Omental fat pad (tissue), 3 donors: ENCODE measurements at regions not wholly inside any gene's neighbourhood (a gene's known extent, or its start where the extent isn't known, plus 50 kb on each side); places are given as distances from the start of the nearest gene placed in this dataset.

Source experiments
- ATAC-seq: fragments of 150-250 bp; one replicate; pipeline ENCODE4 v1.9.1; 2016; ENCODE audit warnings: mild to moderate bottlenecking, moderate library complexity; ENCODE audit not compliant: low FRiP score
- DNase-seq: peaks from one replicate; pipeline ENCODE4 v3.0.0-alpha.2; 2019; ENCODE audit warnings: low spot score
- CTCF ChIP-seq, 3 donors: fragments of 450-650 bp; IDR thresholded peaks; one replicate each; pipeline ENCODE4 v1.5.1; 2016 to 2017; ENCODE audit warnings: antibody characterized with exemption in 3 of 3, mild to moderate bottlenecking in 3 of 3, moderate library complexity in 2 of 3

- no peak for TF ChIP-seq CTCF (IDR thresholded peaks at IDR 0.05)
- no peak for DNase-seq
- no peak for ATAC-seq
Measured at GRCh38 chr17:33892717-33893591, 362.1 kb upstream of the CCL2 start.

GRCh38 chr17:33895491-33895890 is 359.6 kb upstream of the CCL2 start:
- DNase-seq (no peak), ATAC-seq (no peak)
- TF ChIP-seq CTCF (IDR thresholded peaks at IDR 0.05), result no peak

DNA sequence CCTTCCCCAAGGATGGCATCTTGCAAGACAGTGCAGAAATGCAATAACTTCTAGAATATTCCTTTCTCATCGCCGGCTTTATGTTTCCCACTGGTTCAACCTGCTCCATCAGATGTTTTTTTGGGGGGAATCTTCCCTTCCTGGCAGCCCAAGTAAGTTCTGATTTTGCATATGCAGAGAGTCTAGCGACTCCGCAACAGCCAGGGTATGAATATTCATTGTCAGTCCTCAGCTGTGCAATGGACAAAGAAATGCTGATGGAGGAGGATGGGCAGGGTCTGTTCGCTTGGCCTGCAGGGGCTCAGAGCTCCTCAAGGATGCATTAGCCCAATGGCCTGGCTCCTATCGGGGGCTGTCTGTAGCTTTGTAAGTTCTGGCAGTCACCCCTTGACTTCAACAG is 358.8 kb upstream of the CCL2 start:
- no peak for TF ChIP-seq CTCF (IDR thresholded peaks at IDR 0.05)
- ATAC-seq, result no peak
- no peak for DNase-seq

DNA sequence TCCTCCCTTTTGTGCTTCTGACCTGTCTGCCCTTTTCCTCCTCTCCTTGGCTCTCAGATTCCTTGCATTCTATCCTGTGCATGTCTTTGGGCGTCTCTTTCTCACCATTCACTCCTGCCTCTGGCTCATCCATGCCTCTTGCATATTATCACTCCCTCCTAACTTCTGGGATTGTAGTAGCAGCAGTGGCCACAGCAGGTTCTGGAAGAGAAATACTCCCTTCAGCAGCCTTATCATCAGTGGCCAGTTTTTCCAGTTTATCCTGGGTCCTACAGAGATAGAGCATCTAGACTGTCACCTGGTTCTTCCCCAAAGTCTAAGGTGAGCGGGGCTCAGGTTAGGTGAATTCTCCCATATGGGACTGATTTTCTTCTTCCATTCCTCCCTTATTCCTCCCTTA is 354.0 kb upstream of the CCL2 start:
- TF ChIP-seq CTCF (IDR thresholded peaks at IDR 0.05), result no peak
- no peak for DNase-seq
- ATAC-seq, result no peak

- ATAC-seq (no peak), DNase-seq (no peak)
- no peak for TF ChIP-seq CTCF (IDR thresholded peaks at IDR 0.05)
Measured at GRCh38 chr17:33902901-33903449, 352.1 kb upstream of the CCL2 start.

DNA sequence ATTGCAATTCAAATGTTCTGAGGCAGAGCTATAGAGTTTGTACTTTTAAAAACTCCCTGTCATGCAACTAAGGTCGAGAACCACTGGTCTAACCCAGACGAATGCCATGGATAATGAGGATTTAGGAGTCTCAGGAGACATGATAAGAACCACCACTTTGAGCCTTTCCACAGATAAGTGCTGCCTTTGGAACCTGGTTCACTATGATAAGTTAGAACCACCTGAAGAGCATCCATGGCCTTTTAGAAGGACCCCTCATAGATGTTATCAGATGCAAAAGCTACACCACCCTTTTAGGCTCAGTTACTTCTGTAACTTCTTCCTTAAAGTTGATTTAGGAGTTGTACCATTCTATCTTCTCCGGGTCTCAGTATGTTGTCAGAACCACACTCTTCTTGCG is 350.6 kb upstream of the CCL2 start:
- no peak for TF ChIP-seq CTCF (IDR thresholded peaks at IDR 0.05)
- no peak for ATAC-seq

GRCh38 chr17:33905338-33905800 is 349.7 kb upstream of the CCL2 start:
- no peak for ATAC-seq
- DNase-seq, result no peak
- TF ChIP-seq CTCF (IDR thresholded peaks at IDR 0.05), result no peak

More for the DNA sequence above, 350.6 kb upstream of the CCL2 start:
- no peak for DNase-seq
